ENCODE measurements at regions not wholly inside any gene's neighbourhood (a gene's known extent, or its start where the extent isn't known, plus 50 kb on each side); places are given as distances from the start of the nearest gene placed in this dataset.

DNA sequence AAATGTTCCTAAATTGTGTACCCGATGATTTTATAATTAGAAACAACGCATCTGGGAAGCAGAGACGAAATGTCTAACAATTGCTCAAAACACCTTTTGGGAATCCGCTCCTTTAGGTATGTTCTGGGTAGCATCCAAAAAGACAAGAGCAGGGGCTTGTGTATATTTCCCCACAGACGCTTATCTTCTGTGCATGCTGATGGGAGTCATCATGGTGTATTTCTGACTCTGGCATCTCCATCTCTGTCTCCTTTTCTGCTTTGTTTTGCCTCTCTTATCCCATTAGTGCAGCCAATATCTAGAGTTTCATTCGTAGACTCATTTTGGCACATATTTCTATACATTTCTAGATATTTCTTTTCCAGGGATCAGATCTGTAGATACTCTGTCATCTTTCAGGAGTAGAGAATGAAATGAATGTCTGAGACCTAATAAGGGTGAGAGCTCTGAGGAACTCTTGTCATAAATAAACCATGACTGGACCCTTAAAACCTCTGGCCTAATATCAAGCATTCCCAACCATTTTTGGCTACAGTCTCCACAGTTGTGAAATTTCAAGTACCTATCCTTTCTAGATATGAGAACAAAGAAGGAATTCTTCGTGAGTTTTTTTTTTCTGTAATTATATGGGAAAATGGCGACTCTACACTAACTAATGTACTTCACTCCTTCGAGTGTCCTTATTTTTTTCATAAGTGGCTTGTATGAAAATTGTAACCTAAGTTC lies 508.2 kb downstream of the ACTL7B start:
- TF ChIP-seq POLR2A (IDR thresholded peaks at IDR 0.05) = no peak
- TF ChIP-seq, protein P1, sequence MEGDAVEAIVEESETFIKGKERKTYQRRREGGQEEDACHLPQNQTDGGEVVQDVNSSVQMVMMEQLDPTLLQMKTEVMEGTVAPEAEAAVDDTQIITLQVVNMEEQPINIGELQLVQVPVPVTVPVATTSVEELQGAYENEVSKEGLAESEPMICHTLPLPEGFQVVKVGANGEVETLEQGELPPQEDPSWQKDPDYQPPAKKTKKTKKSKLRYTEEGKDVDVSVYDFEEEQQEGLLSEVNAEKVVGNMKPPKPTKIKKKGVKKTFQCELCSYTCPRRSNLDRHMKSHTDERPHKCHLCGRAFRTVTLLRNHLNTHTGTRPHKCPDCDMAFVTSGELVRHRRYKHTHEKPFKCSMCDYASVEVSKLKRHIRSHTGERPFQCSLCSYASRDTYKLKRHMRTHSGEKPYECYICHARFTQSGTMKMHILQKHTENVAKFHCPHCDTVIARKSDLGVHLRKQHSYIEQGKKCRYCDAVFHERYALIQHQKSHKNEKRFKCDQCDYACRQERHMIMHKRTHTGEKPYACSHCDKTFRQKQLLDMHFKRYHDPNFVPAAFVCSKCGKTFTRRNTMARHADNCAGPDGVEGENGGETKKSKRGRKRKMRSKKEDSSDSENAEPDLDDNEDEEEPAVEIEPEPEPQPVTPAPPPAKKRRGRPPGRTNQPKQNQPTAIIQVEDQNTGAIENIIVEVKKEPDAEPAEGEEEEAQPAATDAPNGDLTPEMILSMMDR (IDR thresholded peaks at IDR 0.05) = no peak
- H3K27me3 ChIP-seq = no peaks in the 10 kb centered on the region
- H3K4me1 ChIP-seq = no peaks in the 10 kb centered on the region
- no peak overlapping the region for H3K4me3 ChIP-seq
- intact Hi-C loops (cut with DNase I) = no loop called here
- no peak overlapping the region for H3K27ac ChIP-seq
- H3K36me3 ChIP-seq = no peaks in the 10 kb centered on the region
- DNase-seq (no peak), ATAC-seq (no peak)
- 69% methylated on average over 9 of the region's 9 CpGs for WGBS (ENCODE audit: insufficient coverage, low coverage, low lambda C conversion rate, missing lambda C conversion rate)
- H3K9me3 ChIP-seq = no peaks in the 10 kb centered on the region

DNA sequence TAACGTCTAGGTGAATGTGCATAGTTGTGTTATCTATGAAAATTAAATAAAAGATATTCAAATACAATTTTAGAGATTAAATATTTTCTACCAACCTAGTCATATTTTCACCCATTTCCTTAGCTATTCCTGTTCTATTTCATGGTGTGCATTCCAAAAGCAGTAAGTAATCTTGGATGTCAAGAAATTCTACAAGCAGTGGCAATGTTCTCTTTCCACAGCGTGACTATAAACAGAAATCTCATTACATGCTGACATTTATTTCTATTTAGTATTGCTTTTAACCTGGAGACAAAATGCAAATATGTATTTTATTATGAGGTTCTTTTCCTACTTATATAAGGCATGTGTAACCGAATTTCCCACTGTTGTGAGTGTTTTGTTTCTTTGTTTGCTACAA lies 510.0 kb downstream of the ACTL7B start:
- Histone ChIP-seq H3K4me1 (no peaks in the 10 kb centered on the region), H3K27ac (no peak overlapping the region), H3K36me3 (no peaks in the 10 kb centered on the region), H3K9me3 (peaks cover 0 to 2% (median 0%) of the 10 kb centered on the region in 4 donors), H3K4me3 (no peak overlapping the region), H3K27me3 (no peaks in the 10 kb centered on the region)
- ATAC-seq (no peak), DNase-seq (no peak)
- TF ChIP-seq POLR2A (IDR thresholded peaks at IDR 0.05) = no peak
- TF ChIP-seq, protein P1 (IDR thresholded peaks at IDR 0.05) = no peak
- WGBS (ENCODE audit: insufficient coverage, low coverage, low lambda C conversion rate, missing lambda C conversion rate) = 25% methylated on average over 3 of the region's 3 CpGs
- intact Hi-C loops (cut with DNase I) = no loop called here

- ATAC-seq = no peak
- H3K4me3 ChIP-seq = no peak overlapping the region
- no peaks in the 10 kb centered on the region for H3K4me1 ChIP-seq
- intact Hi-C loops (cut with DNase I) = no loop called here
- H3K9me3 ChIP-seq = peaks cover 0 to 2% (median 0%) of the 10 kb centered on the region in 4 donors
- no peaks in the 10 kb centered on the region for H3K27me3 ChIP-seq
- TF ChIP-seq, protein P1 (IDR thresholded peaks at IDR 0.05) = no peak
- TF ChIP-seq POLR2A (IDR thresholded peaks at IDR 0.05) = no peak
- DNase-seq = no peak
- H3K36me3 ChIP-seq = no peaks in the 10 kb centered on the region
- 45% methylated on average over 3 of the region's 3 CpGs for WGBS (ENCODE audit: insufficient coverage, low coverage, low lambda C conversion rate, missing lambda C conversion rate)
- H3K27ac ChIP-seq = no peak overlapping the region
These were observed 516.5 kb downstream of the ACTL7B start for GRCh38 chr9:108339251-108339650.

GRCh38 chr9:108336575-108336974 lies 519.2 kb downstream of the ACTL7B start:
- H3K27me3 ChIP-seq = no peaks in the 10 kb centered on the region
- H3K9me3 ChIP-seq = peaks cover 0 to under 1% (median 0%) of the 10 kb centered on the region in 4 donors
- no peaks in the 10 kb centered on the region for H3K36me3 ChIP-seq
- WGBS (ENCODE audit: insufficient coverage, low coverage, low lambda C conversion rate, missing lambda C conversion rate) = 65% methylated on average over 2 of the region's 2 CpGs
- TF ChIP-seq, protein P1 (IDR thresholded peaks at IDR 0.05) = no peak
- TF ChIP-seq POLR2A (IDR thresholded peaks at IDR 0.05) = no peak
- intact Hi-C loops (cut with DNase I) = no loop called here
- H3K27ac ChIP-seq = no peak overlapping the region
- H3K4me1 ChIP-seq = peaks cover 0 to 9% (median 0%) of the 10 kb centered on the region in 4 donors
- ATAC-seq = no peak
- H3K4me3 ChIP-seq = no peak overlapping the region
- DNase-seq = no peak

All from right lobe of liver (tissue), 6 donors.